NCI-H146 (cell line): ENCODE measurements at regions not wholly inside any gene's neighbourhood (a gene's known extent, or its start where the extent isn't known, plus 50 kb on each side); places are given as distances from the start of the nearest gene placed in this dataset.
"Not testable (repeated sequence)": the region's sequence is repeated elsewhere in the genome, so short reads cannot be mapped to it uniquely, and the experiment has no call there.

Experiments used
- DNase-seq: peaks from one replicate; lab custom pipeline; 2025; lab: John Stamatoyannopoulos, UW

DNA sequence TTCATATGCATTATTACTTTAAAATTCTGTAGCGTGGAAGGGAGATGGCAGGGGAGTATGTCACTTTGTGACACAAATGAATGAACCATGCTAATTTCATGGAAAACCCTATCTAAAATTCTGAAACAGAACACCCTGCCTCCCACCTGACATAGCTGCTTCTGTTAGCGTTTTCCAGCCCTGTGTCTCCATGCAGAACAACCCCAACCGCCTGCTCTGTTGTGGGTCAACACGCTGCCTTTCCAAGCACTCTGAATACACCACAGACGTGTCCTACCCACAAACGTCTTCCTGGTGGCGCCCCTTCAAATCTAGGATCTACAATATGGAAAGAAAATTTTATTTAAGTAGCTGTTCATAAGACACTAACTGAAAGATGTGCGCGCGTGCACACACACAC is 238.6 kb downstream of the TRIML1 start:
- no peak for DNase-seq

DNA sequence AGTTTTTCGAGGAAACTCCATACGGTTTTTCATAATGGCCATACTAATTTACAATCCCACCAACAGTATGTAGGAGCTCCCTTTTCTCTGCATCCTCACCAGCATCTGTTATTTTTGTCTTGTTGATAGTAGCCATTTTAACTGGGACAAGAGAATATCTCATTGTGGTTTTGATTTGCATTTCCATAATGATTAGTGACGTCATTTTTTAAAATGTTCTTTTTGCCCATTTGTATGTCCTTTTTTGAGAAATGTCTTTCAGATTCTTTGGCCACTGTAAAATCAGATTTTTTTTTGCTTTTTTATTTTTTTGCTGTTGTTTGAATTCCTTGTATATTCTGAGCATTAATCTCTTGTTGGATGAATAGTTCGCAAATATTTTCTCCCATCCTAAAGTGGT is 243.9 kb downstream of the TRIML1 start:
- DNase-seq: no peak

DNA sequence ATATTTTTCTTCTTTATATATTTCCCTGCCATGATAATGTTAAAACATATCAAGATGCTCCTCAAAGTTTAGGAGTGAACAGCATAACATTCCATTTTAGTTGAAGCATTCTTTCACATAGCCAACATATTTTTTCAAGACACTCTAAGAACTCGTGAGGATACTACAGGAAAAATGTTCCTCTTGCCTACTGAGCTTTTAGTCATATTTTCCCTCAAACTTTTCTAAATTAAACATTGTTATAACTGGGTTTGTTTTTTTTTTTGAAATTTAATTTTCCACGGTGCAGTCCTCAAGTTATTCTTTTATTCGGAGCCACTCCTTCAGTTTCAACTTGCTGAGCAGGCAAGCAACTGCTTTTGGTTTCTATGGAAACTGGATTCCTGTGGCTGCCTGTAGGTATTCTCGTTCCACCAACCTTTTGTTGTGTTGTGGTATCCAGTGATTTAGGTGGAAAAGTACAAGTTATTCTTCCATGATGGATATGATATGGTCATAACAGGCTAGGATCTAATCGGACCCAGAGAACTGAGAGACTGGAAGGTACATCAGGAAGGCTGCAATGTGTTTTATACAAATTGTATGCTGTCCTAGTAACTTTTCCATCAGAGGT is 248.0 kb downstream of the TRIML1 start:
- no peak for DNase-seq

DNA sequence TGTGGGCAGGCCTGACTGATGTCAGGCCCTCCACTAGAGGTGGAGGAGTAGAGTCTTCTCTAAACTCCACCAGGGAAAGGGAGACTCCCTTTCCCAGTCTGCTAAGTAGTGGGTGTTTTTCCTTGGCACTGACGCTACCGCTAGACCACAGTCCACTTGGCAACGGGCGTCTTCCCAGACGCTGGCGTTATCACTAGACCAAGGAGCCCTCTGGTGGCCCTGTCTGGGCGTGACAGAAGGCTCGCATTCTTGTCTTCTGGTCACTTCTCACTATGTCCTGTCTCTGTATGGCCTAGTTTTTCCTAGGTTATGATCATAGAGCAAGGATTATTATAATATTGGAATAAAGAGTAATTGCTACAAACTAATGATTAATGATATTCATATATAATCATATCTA is 252.1 kb downstream of the TRIML1 start:
- not testable (repeated sequence) for DNase-seq

DNA sequence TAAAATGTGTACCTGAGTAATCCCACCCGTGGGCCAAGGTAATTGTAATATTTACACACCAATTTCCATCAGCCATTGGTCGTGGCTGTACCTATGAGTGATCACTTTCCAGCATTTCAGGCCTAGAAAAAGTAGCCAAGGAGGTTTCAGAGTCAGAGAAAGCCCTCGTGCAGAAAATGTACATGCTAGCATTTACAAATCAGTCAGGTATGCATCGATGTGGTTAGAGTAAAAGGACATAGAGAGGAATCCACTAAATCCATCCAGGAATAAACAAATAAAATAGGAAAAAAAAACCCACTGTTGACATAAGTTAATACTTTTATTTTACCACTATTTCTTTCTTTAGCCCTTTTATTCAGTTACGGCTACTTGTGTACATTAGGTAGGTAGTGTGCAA is 256.8 kb downstream of the TRIML1 start:
- DNase-seq: no peak

DNA sequence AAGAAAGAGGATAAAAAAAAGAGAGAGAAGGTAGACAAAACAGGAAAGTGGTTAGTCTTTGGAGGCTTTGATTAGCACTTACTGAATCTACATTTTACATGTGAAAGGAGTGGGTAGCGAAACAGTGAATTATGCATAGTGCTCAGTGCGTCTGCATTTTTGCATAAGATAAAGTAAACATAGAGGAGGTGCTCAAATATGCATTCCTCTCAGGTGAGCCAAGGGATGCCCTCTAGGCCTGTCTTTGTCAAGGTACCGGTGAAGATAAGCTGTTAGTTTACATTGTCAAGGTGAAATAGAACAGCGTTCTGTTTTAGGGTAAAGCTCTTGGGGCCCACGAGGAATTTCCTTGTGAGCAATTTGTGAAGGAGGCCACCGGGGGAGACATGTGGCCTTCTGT is 260.6 kb downstream of the TRIML1 start:
- no peak for DNase-seq

DNA sequence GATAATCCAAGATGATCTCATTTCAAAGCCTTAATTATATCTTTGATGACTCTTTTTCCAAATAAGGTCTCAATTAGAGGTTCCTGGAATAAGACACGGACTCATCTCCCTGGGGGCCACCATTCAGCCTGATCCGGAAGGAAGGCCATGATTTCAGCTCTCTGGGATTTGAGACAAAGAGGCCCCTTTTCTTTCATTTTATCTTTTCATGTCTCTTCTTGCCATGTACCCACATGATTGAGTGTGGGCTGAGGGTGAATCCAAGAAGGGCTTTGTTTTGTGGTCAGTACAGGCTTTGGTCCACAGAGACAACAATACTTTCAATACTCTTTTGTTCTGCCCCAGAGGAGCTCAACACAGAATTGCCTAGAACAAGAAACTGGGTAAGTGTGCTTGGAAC is 261.2 kb downstream of the TRIML1 start:
- DNase-seq: no peak

DNA sequence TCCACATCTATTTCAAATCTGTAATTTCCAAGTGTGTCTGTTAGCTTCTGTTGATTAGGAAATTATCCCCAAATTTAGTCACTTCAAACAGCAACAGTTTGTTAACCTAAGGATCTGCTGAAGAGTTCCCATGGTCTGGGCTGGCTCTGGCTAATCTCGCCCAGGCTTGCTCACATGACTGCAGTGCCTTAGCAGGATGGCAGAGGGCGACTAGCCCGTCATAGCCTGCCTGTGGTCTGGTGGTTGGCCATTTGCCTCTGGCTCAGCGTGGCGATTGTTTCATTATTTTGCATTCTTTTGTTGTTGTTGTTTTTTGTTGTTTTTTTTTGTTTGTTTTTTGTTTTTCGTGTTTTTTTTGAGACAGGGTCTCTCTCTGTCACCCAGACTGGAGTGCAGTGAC is 264.0 kb downstream of the TRIML1 start:
- DNase-seq: no peak

DNA sequence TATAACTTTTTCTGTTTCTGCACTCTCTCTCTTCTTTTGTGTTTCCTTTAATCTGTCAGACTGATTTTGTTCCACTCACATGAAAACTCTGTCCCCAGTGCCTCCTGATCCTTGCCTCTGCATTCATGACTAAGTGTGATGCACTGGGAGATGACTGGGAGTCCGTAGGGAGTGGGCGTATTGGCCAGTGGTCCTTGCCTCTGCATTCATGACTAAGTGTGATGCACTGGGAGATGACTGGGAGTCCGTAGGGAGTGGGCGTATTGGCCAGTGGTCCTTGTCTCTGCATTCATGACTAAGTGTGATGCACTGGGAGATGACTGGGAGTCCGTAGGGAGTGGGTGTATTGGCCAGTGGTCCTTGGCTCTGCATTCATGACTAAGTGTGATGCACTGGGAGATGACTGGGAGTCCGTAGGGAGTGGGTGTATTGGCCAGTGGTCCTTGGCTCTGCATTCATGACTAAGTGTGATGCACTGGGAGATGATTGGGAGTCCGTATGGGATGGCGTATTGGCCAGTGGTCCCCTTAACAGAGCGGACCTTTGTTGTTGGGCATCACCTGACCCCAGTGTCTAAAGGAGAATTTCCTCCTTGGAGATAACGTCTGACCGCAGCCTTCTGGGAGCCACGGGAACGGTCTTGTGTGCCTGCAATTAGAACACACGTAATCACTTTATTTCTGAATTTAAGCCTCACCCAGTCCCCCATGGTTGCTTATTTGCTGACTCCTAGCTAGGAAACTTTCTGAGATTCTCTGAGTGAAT is 266.0 kb downstream of the TRIML1 start:
- DNase-seq: not testable (repeated sequence)

DNA sequence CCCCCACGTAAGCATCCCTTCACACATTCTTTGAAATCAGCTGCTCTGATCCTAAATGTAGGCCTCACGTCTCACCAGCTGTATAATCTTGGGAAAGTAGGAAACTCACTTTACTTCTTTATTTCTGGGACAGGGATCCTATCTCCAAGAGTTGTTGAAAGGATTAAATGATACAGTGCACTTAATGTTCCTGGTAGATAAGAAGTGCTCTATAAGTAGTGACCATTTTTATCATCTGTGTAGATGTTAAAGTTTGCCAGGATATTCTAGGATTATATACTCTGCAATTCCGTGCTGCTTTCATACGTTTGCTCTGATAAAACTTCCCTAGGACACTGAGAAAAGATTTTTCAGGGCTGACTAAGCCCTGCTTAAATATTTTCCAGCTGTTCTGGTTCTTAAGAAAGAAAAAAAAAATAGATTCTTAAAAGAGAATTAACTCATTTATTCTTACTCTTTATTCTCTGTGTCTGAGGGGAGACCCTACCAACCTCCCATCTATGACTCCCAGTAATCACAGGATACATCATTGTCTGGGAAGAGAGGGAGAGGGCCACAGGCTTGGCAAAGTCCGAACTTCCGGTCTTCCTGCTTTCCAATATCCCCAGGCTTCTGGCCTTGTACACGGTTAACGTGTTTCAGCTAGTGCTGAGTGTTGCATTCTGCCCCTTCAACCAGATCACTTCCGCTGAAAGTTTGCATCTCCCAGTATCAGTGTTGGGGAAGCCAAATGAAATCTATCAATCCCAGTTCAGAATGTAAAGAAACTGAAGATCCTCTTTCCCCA is 269.2 kb downstream of the TRIML1 start:
- DNase-seq: no peak

DNA sequence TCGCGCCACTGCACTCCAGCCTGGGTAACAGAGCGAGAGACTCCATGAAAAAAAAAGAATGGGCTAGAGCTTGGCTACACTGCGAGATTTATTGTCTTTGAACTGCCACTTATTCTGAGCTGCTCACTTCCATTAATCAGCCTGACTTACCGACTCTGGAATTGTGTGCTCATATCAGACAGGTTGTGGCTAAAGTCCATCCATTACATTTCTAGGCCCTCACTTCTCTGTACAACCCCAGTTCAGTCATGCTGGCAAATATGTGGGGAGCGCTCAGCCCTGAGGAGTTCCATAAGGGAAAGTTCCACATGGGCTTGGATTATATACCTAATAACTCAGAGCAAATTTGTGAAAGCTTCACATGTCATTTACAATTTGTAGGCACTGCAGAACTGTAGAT is 270.6 kb downstream of the TRIML1 start:
- DNase-seq: no peak

DNA sequence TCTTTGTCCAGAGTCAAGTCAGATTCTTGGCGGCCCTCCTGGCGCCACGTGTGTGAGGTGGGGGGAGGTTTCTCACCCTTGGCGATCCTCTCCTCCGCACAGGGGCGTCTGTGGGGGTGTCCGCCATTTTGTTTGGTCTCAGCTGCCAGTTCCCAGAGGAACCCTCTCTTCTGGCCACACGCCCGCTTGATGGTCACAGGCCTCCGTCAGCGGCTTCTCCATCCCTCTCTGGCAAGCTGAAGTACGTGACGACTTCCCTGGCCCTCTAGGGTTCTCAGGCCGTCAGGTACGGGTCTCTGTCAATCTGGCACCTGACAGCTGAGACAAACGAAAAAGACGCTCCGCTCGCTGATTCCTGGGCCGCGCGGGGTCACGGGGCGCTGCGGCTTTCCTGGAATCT is 272.6 kb downstream of the TRIML1 start:
- no peak for DNase-seq

DNA sequence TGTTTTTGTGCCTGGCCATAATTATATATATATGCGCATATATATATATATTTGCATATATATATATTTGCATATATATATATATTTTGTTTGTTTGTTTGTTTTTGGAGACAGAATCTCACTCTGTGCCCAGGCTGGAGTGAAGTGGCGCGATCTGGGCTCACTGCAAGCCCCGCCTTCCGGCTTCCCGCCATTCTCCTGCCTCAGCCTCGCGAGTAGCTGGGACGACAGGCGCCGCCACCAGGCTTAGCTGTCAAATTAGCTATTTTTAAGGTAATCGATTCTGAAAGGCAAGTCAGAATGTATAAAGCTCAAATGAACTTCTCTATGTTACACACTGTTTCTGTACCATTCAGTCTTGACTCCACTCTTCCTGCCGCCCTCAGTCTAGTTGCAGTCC is 273.3 kb downstream of the TRIML1 start:
- DNase-seq: no peak

DNA sequence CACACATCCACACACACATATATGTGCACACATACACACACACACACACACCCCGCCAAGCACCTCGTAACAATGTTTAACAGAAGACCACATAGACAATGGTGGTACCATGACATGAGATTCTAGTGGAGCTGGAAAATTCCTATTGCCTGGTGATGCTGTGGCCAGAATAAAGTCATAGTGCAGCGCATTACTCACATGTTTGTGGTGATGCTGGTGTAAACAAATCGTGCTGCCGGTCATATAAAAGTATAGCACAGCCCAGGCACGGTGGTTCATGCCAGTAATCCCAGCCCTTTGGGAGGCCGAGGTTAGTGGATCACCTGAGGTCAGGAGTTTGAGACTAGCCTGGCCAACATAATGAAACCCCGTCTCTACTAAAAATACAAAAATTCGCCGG is 275.2 kb downstream of the TRIML1 start:
- DNase-seq: no peak

DNA sequence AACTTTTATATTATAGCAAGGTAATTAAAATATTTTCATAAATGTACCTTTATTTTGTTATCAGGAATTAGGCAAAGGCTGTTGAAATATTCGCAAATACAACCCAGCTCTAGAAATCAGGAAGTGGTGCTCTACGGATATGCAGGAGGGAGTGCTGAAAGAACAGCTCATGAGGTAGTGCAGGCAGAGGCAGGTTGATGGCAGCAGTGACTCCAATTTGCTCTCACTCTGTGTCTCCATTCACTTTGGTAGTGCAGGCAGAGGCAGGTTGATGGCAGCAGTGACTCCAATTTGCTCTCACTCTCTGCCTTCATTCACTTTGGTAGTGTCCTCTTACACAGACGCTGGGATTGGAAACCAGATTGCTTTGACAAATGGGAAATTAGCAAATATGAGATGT is 277.9 kb downstream of the TRIML1 start:
- no peak for DNase-seq

DNA sequence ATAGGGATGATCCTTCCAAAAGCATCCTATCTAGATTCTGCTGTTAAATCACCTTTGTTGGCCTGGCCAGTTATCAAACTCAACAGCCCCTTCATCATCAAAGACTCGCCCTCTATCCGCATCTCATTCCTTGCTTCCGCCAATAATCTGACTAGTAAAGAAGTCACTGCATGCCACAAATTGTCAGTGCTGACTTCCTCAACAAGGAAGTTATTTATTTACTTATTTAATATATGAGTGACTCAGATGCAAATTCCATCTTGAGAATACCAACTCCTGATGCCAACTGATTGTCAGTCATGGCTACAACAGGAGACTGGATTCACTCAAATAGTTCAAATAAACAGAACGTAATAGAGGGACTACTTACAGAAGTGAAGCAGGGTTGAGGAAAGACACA is 283.8 kb downstream of the TRIML1 start:
- DNase-seq: no peak

DNA sequence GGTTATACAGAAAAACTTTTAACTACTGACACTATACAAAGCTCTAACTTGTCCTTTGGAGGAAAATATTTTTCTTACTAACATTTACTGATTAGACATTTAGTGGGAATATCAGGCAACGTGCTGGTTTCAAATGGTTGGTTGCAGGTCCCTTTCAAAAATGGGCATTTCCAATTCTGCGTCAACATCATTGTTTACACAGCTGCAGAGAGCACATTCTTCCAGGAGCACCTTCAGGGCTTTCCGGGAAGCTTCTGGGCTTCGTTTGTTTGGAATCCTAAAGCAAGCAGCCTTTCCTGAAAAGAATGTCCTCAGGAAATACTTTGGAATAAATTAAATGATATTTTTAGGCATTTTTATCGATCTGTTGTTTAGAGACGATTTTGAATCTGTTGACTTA is 289.7 kb downstream of the TRIML1 start:
- DNase-seq: no peak

DNA sequence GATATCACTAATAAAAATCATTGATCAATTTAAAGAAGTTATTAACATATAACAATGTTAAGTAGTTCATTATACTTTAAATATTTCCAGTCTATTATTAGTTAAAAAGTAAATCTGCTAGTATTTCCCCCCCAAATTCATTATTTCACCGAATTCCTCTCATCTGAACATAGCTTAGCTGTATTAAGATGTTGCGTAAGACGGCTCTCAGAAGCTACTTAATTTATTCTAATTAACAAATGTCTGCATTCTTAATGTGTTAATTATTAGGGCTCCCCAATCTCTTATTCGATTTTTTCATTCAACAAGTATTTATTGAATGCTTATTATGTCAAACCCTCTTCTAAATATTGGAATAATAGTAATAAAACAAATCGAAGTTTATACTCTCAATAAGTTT is 290.7 kb downstream of the TRIML1 start:
- no peak for DNase-seq

DNA sequence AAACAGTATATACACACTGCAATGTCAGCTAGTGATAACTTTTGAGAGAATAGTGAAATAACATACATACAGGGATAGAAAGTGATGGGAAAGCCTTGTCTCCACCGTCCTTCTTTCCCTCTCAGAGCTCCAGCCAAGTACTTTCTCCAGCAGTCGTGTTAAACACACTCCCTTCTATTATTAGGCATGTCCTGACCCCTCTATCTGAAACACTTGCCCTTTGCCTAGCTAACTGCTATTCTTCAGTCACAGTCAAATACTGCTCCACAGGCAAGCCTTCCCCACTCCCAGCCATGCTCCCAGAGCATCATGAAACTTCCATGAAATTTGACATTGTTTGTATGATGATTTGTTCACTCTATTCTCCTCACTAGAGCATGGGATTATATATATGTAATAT is 291.1 kb downstream of the TRIML1 start:
- no peak for DNase-seq

DNA sequence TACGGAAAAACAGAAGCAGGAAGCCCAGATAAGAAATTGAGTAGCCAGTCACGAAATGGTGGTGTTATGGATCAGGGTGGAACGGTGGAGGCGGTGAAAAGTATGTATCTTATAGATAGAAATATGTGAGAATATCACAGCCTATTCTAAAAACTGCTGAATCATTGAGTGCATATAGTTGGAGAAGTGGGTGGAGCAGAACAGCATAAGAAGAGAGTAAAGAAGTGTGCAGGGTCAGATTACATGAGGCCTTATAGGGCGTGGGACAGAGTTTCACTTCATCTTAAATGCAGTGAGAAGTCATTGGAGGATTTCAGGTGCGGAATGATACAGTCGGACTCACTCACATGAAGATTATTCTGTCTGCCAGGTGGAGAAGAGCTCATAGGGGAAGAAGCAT is 293.1 kb downstream of the TRIML1 start:
- DNase-seq: no peak

DNA sequence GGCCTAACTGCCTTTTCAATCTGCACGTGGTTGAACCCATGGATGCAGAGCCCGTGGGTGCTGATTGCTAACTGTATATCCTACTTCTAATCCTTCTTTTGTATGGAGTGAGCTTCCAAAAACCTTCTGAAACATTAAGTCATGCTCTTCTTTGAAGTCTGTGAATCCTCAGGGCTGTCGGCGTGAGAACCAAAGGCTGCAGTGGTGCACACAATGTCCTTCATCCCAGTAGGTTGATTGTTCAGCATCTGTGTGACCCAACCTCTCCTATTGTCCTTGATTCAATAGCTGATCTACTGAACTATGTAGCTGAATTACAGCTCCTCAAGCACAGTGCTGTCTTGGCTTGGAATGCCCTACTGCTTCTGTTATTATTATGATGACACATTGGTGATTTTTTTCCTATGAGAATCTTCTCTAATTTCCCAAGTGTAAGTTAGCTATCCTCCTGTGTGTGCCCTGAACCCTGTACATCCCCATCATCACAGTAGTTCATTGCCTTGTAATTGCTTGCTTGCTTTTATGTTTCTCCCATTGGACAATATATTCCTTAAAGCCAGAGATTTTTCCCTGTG is 294.6 kb downstream of the TRIML1 start:
- DNase-seq: no peak

DNA sequence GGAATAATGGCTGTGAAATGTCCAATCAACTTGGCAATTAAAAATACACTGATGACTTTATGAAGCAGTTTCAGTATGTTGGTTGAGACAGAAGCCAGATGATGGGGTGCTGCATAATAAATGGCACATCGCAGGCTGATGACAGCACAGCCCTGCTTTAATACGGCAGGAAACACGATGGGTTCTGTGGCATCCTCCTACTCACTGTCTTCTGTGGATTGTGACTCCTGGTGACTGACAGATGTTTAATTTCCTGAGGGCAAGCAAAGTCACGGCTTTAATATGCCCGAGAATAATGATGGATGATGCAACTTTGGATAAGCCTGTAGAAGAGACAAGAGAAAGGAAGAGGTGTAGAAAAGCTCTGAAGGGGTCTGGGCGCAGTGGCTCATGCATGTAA is 295.4 kb downstream of the TRIML1 start:
- DNase-seq: no peak

DNA sequence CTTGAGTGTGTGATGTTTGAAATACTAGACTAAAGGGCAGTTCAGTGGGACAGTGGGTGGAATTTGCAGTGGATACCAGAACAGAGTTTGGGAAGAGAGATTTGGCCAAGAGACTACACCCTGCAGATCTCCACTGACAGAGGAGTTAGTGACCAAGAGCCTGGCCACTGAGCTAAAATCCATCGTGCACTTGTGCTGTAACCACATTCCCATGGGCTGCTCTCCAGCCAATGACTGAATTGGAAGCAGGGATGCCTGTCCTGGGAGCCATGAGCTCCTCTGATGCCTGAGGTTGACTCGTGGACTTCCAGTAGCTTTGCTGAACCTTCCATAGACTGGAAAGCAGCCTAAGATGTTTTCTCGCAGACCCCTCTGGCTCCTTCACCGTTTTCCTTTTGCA is 296.1 kb downstream of the TRIML1 start:
- no peak for DNase-seq
